Mesothelial cell of epicardium (in vitro differentiated cells): ENCODE measurements at regions not wholly inside any gene's neighbourhood (a gene's known extent, or its start where the extent isn't known, plus 50 kb on each side); places are given as distances from the start of the nearest gene placed in this dataset.

Experiments used
- DNase-seq, 2 experiments: peaks; one replicate each; pipeline ENCODE4 v3.0.0; 2021; ENCODE audit warnings: low spot score in 2 of 2; ENCODE audit not compliant: unreplicated experiment in 2 of 2
- H3K27ac Mint-ChIP-seq: 2 replicates; pipeline ENCODE4 v1.8.0; 2021; ENCODE audit warnings: mixed read lengths
- H3K27me3 Mint-ChIP-seq: 2 replicates; pipeline ENCODE4 v1.8.0; 2021; ENCODE audit warnings: low read depth, mixed read lengths
- H3K36me3 Mint-ChIP-seq: 2 replicates; pipeline ENCODE4 v1.8.0; 2021; ENCODE audit warnings: mixed read lengths
- H3K4me1 Mint-ChIP-seq: 2 replicates; pipeline ENCODE4 v1.8.0; 2021; ENCODE audit warnings: mixed read lengths
- H3K4me3 Mint-ChIP-seq: 2 replicates; pipeline ENCODE4 v1.8.0; 2021; ENCODE audit warnings: mild to moderate bottlenecking, moderate library complexity, mixed read lengths
- H3K9me3 Mint-ChIP-seq: 2 replicates; pipeline ENCODE4 v1.8.0; 2021; ENCODE audit warnings: mixed read lengths
- TF ChIP-seq, protein P1 (sequence below): fragments of 200-600 bp; sonication (generic); IDR thresholded peaks from one replicate; pipeline ENCODE4 v1.5.0; 2021; ENCODE audit warnings: antibody characterized with exemption; ENCODE audit not compliant: unreplicated experiment

DNA sequence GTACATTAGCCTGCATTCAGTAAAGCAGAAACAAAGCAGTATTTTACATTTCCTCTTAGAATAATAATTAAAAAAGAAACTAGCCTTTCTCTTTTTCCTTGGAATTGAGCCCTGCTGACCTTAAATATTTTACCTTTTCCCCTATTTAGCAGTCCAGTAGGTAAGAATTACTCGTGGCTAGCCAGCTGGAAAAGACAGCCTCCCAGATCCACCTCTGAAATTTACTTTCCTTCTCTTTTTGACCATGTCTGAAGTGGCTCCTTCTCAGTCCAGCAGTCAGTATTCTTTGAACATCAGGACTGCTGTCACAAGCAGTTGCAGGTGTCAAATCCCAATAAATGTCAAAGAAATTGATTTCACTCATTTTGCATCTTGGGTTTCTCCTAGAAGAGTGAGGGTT, 311.5 kb upstream of the DCBLD2 start:
- Mint-ChIP-seq H3K9me3 (peaks cover 6% of the 10 kb centered on the region), H3K4me1 (no peaks in the 10 kb centered on the region), H3K4me3 (no peak overlapping the region), H3K27me3 (no peaks in the 10 kb centered on the region), H3K36me3 (no peaks in the 10 kb centered on the region), H3K27ac (no peak overlapping the region)
- no peak for DNase-seq
- TF ChIP-seq, protein P1, sequence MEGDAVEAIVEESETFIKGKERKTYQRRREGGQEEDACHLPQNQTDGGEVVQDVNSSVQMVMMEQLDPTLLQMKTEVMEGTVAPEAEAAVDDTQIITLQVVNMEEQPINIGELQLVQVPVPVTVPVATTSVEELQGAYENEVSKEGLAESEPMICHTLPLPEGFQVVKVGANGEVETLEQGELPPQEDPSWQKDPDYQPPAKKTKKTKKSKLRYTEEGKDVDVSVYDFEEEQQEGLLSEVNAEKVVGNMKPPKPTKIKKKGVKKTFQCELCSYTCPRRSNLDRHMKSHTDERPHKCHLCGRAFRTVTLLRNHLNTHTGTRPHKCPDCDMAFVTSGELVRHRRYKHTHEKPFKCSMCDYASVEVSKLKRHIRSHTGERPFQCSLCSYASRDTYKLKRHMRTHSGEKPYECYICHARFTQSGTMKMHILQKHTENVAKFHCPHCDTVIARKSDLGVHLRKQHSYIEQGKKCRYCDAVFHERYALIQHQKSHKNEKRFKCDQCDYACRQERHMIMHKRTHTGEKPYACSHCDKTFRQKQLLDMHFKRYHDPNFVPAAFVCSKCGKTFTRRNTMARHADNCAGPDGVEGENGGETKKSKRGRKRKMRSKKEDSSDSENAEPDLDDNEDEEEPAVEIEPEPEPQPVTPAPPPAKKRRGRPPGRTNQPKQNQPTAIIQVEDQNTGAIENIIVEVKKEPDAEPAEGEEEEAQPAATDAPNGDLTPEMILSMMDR, result no peak

DNA sequence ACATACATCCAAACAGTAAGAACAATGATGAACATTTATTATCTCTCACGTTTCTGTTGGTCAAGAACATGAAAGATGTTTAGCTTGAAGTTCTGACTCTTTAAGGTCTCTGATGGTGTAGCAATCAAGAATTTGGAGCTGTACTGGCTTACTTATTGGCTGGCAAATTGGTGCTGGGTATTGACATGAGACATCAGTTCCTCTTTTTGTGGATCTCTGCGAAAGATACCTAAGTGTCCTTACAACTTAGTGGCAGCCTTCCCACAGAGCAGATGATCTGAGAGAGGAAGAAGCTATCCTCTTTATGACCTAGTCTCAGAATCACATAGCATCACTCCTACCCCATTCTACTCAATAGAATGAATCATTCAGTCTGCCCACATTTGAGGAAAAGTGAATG, 309.8 kb upstream of the DCBLD2 start:
- Mint-ChIP-seq H3K9me3 (peaks cover 6% of the 10 kb centered on the region), H3K36me3 (no peaks in the 10 kb centered on the region), H3K4me1 (no peaks in the 10 kb centered on the region), H3K4me3 (no peak overlapping the region), H3K27me3 (no peaks in the 10 kb centered on the region), H3K27ac (no peak overlapping the region)
- no peak for DNase-seq
- TF ChIP-seq, protein P1, result no peak

DNA sequence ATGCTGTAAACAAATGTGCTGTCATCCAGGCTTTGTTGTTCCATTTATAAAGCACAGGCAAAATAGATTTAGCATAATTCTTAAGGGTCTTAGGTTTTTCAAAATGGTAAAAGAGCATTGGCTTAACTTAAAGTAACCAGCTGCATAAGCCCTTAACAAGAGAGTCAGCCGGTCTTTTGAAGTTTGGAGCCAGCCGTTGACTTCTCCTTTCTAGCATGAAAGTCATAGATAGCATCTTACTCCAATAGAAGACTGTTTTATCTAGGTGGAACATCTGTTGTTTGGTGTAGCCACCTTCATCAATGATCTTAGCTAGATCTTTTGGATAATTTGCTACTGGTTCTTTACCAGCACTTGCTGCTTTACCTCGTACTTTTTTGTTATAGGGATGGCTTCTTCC, 297.5 kb upstream of the DCBLD2 start:
- no peak for DNase-seq
- Mint-ChIP-seq H3K27me3 (peaks cover 7% of the 10 kb centered on the region), H3K4me3 (no peak overlapping the region), H3K9me3 (no peaks in the 10 kb centered on the region), H3K4me1 (no peaks in the 10 kb centered on the region), H3K36me3 (no peaks in the 10 kb centered on the region), H3K27ac (no peak overlapping the region)
- TF ChIP-seq, protein P1, result no peak

DNA sequence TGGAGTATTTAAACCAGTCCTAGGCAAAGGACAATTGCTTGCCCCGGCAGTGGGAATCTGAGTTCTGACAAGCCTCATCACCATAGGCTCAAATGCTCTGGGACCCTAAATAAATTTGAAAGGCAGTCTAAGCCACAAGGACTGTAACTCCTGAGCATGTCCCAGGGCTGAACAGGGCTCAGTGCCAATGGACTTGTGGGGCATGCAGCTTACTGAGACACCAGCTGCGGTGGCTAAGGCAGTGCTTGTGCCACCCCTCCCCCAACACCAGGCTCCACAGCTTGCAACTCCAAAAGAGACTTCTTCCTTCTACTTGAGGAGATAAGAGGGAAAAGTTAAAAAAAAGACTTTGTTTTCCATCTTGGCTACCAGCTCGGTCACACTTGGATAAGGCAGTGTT, 289.7 kb upstream of the DCBLD2 start:
- DNase-seq, result no peak
- Mint-ChIP-seq H3K9me3 (no peaks in the 10 kb centered on the region), H3K36me3 (no peaks in the 10 kb centered on the region), H3K27me3 (peaks cover 6% of the 10 kb centered on the region), H3K27ac (no peak overlapping the region), H3K4me3 (no peak overlapping the region), H3K4me1 (no peaks in the 10 kb centered on the region)
- TF ChIP-seq, protein P1, result no peak

DNA sequence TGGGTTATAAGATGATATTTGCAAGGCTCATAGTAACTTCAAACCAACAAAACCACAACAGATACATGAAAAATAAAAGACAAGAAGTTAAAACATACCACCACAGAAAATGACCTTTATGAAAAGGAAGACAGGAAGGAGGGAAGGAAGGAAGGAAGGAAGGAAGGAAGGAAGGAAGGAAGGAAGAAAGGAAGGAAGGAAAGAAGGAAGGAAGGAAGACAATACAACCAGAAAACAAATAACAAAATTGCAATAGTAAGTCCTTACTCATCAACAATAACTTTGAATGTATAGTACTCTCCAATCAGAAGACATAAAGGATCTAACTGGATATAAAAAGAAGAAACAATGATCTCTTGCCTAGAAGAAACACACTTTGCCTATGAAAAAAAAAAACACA, 287.4 kb upstream of the DCBLD2 start:
- no peak for DNase-seq
- H3K27me3 Mint-ChIP-seq, result peaks cover 6% of the 10 kb centered on the region
- no peak overlapping the region for H3K4me3 Mint-ChIP-seq
- H3K27ac Mint-ChIP-seq, result no peak overlapping the region
- H3K4me1 Mint-ChIP-seq, result no peaks in the 10 kb centered on the region
- H3K9me3 Mint-ChIP-seq, result no peaks in the 10 kb centered on the region
- TF ChIP-seq, protein P1, result no peak
- no peaks in the 10 kb centered on the region for H3K36me3 Mint-ChIP-seq

DNA sequence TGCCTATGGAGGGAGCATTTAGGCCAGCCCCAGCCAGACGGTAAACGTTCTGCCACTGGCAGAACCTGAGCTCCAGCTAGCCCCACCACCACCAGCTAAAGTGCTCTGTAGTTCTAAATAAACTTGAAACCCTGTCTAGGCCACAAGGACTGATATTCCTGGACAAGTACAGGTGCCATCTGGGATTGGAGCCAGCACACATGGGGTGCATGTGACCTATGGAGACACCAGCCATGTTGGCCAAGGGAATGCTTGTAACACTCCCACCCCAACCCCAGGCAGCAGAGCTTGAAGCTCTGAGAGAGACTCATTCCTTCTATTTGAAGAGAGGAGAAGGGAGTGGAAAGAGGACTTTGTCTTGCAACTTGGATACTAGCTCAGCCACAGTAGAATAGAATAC, 284.5 kb upstream of the DCBLD2 start:
- DNase-seq, result no peak
- Mint-ChIP-seq H3K27me3 (peaks cover 6% of the 10 kb centered on the region), H3K36me3 (no peaks in the 10 kb centered on the region), H3K9me3 (no peaks in the 10 kb centered on the region), H3K4me3 (no peak overlapping the region), H3K27ac (no peak overlapping the region), H3K4me1 (no peaks in the 10 kb centered on the region)
- TF ChIP-seq, protein P1, result no peak
